ENCODE measurements at regions not wholly inside any gene's neighbourhood (a gene's known extent, or its start where the extent isn't known, plus 50 kb on each side); places are given as distances from the start of the nearest gene placed in this dataset.

DNA sequence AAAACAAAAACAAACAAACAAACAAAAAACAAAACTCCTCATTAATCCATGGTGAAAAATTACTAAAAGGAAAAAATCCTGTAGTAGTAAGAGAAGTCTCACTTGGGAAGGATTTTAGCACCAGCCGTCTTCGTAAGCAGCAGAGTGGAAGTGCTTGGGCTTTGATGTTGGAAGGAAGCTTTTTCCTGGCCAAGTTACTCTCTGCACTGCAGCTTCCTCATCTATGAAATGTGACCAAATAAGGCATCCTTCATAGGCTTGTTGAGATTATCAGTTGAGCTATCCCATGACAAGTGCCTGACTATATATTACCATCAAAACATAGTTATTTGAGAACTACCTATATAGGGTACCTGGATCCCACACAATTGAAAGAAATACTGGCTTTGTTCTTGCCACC lies 436.4 kb upstream of the ONECUT1 start:
- Mint-ChIP-seq H3K36me3 (ENCODE audit: low read depth) (no peaks in the 10 kb centered on the region), H3K27me3 (no peaks in the 10 kb centered on the region), H3K4me1 (ENCODE audit: low read depth) (no peaks in the 10 kb centered on the region), H3K27ac (no peak overlapping the region), H3K4me3 (no peak overlapping the region), H3K9me3 (no peaks in the 10 kb centered on the region)
- DNase-seq: no peak

DNA sequence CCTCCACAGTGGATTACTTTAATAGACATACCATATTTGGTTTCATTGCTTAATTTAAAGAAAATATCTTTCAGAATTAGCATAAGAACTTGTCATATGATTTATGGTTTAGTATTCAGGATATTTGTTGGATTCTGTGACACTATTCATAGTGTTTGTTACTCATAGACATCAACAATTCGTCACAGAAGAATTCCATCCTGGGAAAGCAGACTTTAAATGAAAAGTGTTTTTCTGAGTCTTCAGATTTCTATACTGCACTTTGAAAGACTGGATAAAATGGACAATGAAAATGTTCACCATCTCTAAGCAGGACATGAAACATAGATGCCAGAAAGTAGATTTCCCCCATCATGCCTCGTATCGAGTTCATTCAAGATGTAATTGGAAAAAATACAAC lies 435.6 kb upstream of the ONECUT1 start:
- no peaks in the 10 kb centered on the region for H3K36me3 Mint-ChIP-seq (ENCODE audit: low read depth)
- no peaks in the 10 kb centered on the region for H3K9me3 Mint-ChIP-seq
- no peak for DNase-seq
- H3K27ac Mint-ChIP-seq: no peak overlapping the region
- H3K4me3 Mint-ChIP-seq: no peak overlapping the region
- no peaks in the 10 kb centered on the region for H3K27me3 Mint-ChIP-seq
- H3K4me1 Mint-ChIP-seq (ENCODE audit: low read depth): no peaks in the 10 kb centered on the region

DNA sequence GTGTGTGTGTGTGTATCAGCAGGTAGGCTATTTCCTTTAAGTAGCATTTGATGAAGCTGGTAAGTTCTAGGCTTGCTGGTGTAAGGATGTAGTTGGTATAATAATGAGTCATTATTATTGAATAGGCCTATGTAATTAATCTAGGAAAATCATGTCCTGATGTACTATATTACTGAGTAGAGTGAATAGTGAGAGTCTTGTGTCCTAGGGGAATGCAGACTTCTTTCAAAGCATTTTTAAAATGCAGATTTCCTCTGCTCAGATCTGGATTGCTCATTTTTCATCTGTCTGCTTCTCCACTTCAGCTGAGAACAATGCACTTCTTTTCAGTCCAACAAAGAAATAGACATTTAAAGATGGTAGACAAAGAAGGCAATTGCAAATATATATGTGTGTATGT lies 434.2 kb upstream of the ONECUT1 start:
- no peaks in the 10 kb centered on the region for H3K27me3 Mint-ChIP-seq
- no peaks in the 10 kb centered on the region for H3K36me3 Mint-ChIP-seq (ENCODE audit: low read depth)
- H3K4me1 Mint-ChIP-seq (ENCODE audit: low read depth): no peaks in the 10 kb centered on the region
- DNase-seq: no peak
- H3K4me3 Mint-ChIP-seq: no peak overlapping the region
- no peaks in the 10 kb centered on the region for H3K9me3 Mint-ChIP-seq
- H3K27ac Mint-ChIP-seq: no peak overlapping the region

DNA sequence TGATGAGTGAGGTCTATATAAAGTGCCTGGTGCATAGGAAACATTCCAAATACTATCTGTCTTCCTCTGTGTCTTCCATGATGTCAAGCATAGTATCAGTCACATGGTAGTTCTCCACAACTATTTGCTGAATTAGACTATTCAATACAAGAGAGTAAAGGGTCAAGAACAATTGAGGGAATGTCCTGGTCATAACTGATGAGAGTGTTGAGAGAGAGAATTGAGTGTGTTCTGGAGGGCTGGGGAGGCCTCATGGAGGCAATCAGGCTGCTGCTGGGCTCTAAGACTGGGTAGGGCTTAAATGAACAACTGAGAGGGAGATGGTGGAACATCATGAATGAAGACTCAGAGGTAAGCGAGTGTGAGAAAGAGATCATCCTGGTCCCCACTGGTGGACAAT lies 433.7 kb upstream of the ONECUT1 start:
- Mint-ChIP-seq H3K4me3 (no peak overlapping the region), H3K36me3 (ENCODE audit: low read depth) (no peaks in the 10 kb centered on the region), H3K9me3 (no peaks in the 10 kb centered on the region), H3K27me3 (no peaks in the 10 kb centered on the region), H3K4me1 (ENCODE audit: low read depth) (no peaks in the 10 kb centered on the region), H3K27ac (no peak overlapping the region)
- no peak for DNase-seq

DNA sequence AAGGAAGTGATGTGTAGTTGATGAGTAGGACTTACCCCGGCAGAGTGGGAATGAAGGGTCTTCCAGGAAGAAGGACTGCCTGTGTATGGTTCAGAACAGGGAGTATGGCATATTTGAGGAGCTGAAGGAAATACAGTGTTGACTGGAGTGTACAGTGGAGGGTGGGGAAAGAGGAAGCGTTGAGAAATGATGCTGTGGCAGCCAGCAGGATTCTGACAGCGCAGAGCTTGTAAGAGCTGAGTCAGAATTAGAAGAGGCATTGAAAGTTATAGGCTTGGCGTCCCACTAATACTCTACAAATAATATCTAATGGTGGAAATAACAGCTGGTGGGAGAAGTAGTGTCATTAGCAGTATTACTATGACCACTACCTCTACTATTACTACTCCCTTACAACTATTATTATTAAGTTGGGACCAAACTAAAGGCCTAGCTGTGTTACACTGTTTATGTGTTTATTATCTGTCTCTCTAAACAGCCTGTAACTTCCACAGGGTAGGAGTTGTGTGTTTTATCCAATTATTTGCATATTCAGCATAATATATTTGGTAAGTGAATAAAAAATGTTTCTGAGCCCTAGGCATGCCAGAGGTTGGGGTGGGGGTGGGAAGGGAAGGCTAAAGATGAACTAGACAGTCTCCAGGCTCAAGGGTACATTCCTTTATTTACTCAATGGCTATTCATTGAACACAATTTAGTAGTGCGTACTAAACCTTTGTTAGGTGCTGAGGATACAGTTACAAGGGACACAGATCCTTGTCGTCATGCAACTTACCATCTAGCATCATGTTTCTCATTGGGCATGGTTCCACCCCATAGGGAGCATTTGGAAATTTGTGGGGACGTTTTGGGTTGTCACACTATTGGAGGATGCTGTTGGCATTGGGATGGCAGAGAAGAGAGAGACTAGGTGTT lies 428.8 kb upstream of the ONECUT1 start:
- DNase-seq: no peak
- Mint-ChIP-seq H3K36me3 (ENCODE audit: low read depth) (no peaks in the 10 kb centered on the region), H3K27me3 (no peaks in the 10 kb centered on the region), H3K4me1 (ENCODE audit: low read depth) (no peaks in the 10 kb centered on the region), H3K9me3 (no peaks in the 10 kb centered on the region), H3K27ac (no peak overlapping the region), H3K4me3 (no peak overlapping the region)

DNA sequence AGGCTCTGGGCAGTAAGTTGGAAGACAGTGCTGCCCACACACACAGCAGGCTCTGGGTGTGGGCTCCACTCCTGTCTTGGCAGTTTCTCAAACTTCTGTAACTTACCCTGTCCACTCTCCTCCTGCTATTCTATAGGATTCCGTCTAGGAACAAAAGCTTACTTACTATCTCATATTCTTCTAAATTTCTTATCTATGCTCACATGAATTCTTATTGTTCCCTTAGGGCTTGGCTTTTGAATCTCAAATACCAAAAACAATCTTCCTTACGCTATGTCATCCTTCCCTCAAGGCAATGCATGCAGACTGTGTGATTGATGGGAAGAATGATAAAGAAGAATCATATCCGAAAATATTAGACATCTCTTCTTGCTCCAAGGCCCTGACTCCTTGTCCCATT lies 425.9 kb upstream of the ONECUT1 start:
- no peak for DNase-seq
- Mint-ChIP-seq H3K27me3 (no peaks in the 10 kb centered on the region), H3K4me1 (ENCODE audit: low read depth) (no peaks in the 10 kb centered on the region), H3K36me3 (ENCODE audit: low read depth) (no peaks in the 10 kb centered on the region), H3K4me3 (no peak overlapping the region), H3K9me3 (no peaks in the 10 kb centered on the region), H3K27ac (no peak overlapping the region)

DNA sequence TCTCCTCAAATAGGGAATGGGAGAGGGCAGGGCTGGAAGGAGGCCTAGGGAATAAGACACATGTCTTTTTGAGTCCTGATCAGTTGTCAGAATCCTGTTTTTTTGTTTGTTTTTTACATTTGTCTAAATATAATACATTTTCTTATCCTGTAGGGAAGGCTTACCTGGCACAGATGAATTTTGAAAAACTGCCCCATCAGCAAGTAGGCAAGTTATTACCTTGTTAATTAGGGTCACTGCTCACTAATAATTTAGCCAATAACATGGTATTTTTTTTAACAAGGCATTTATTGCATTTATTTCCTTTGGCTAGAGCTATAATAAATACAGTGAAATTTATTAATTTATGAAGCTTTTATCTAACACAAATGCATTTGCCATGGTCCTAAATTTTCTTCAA lies 423.2 kb upstream of the ONECUT1 start:
- Mint-ChIP-seq H3K4me3 (no peak overlapping the region), H3K9me3 (no peaks in the 10 kb centered on the region), H3K27ac (no peak overlapping the region), H3K27me3 (no peaks in the 10 kb centered on the region), H3K4me1 (ENCODE audit: low read depth) (no peaks in the 10 kb centered on the region), H3K36me3 (ENCODE audit: low read depth) (no peaks in the 10 kb centered on the region)
- no peak for DNase-seq

DNA sequence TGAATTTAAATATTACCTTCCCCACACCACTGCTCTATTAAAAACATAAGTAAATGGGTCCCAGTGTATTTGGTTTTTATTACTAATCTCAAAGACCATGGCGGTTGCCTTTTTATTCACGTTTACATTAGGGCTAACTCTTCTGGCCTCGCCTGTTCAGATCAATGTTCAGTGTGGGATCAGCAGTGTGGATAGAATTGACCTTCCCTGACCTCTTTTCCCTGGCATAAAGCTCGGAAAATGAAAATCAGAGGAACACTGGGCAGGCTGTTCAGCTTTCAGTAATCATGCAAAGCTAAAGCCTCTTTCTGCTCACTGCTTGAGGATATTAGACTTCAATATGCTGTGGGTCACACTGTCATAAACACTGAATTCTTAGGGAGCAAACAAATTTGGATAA lies 422.6 kb upstream of the ONECUT1 start:
- Mint-ChIP-seq H3K27me3 (no peaks in the 10 kb centered on the region), H3K4me3 (no peak overlapping the region), H3K4me1 (ENCODE audit: low read depth) (no peaks in the 10 kb centered on the region), H3K9me3 (no peaks in the 10 kb centered on the region), H3K27ac (no peak overlapping the region), H3K36me3 (ENCODE audit: low read depth) (no peaks in the 10 kb centered on the region)
- no peak for DNase-seq

DNA sequence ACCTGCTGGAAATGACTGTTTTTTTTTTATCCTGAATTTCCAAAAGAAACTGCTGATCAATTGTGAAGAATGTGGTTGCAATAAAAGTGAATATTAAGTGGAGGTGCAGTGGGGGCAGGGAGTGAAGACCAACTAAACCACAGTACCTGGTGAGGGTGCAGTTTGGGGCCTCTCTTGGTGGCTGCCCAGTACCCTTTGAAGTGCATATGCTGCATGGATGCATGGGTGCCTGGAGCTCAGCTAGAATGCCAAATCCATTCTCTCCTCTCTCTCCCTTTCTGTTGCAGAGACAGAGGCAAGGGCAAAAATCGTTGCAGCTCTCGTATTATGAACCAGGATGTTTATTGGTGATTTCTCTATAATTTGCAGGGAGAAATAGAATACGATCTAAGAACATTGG lies 420.5 kb upstream of the ONECUT1 start:
- Mint-ChIP-seq H3K4me3 (no peak overlapping the region), H3K4me1 (ENCODE audit: low read depth) (no peaks in the 10 kb centered on the region), H3K9me3 (no peaks in the 10 kb centered on the region), H3K27ac (no peak overlapping the region), H3K36me3 (ENCODE audit: low read depth) (no peaks in the 10 kb centered on the region), H3K27me3 (no peaks in the 10 kb centered on the region)
- DNase-seq: no peak

DNA sequence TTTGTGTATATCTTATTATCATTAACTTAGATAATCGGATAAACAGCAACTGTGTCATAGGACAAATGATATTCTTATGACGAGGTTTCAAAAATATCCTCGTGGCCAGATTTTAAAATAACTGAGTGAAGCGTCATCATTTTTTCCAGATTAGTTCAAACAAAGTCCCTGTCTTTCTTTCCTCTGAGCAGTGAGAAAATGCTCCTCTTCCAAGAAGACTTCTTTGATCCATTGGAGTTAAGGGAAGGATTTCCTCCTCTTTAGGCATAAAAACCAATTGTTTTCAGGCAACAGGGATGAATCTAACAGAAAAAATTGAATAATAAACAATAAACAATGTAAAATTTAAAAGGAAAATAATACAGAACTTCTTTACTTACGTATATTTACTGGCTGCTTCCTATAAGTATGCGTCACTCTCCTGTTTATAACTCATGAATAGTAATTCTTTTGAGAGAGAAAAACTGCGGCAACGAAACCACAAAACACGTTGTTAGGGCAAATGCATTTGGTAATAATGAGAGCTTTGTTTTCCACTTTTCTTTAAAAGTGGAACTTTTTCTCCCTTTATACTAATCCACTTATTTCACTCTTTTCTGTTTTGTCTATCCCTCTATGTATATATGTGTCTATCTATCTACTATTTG lies 419.4 kb upstream of the ONECUT1 start:
- Mint-ChIP-seq H3K4me1 (ENCODE audit: low read depth) (no peaks in the 10 kb centered on the region), H3K4me3 (no peak overlapping the region), H3K27ac (no peak overlapping the region), H3K27me3 (no peaks in the 10 kb centered on the region), H3K9me3 (no peaks in the 10 kb centered on the region), H3K36me3 (ENCODE audit: low read depth) (no peaks in the 10 kb centered on the region)
- DNase-seq: no peak

DNA sequence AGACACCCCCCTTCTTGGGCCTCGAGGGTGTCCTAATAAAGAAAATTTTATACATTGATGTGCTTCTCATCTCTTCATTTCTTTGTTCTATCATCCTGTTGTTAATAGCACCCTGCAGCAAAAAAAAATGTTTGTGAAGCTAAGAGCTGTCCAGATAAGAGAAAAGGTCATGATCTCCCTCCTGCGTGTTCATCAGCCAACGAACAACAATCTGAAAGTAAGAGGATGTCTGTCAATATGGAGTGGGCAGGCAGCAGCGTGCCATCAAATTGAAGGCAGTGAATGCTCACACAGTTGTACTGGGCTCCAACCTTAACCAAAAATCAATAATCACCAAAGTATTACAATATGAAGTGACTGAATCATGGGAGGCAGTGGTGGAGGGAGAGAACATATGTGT lies 418.6 kb upstream of the ONECUT1 start:
- H3K27ac Mint-ChIP-seq: no peak overlapping the region
- DNase-seq: no peak
- no peak overlapping the region for H3K4me3 Mint-ChIP-seq
- no peaks in the 10 kb centered on the region for H3K4me1 Mint-ChIP-seq (ENCODE audit: low read depth)
- H3K27me3 Mint-ChIP-seq: peaks cover 5% of the 10 kb centered on the region
- no peaks in the 10 kb centered on the region for H3K9me3 Mint-ChIP-seq
- no peaks in the 10 kb centered on the region for H3K36me3 Mint-ChIP-seq (ENCODE audit: low read depth)

DNA sequence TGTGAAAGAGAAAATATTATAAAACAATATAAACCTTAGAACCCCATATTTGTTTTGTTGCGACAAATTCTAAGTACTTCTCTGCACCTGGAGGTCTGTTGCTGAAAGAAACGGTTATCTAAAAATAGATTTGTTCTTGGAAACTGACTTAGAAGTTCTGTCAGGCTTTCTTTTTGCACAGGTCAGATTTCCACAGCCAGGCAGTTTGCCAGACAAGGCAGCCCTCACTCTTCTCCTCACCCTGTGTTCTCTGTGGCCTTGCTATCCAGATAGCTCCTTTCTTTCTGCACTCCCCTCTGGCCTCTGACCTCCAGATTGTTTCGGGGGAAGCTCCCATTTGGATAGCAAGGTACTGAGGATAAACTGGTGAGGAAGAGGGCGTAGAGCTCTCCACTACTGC lies 413.3 kb upstream of the ONECUT1 start:
- H3K4me3 Mint-ChIP-seq: no peak overlapping the region
- no peaks in the 10 kb centered on the region for H3K36me3 Mint-ChIP-seq (ENCODE audit: low read depth)
- no peak for DNase-seq
- H3K9me3 Mint-ChIP-seq: no peaks in the 10 kb centered on the region
- H3K27me3 Mint-ChIP-seq: peaks cover 23% of the 10 kb centered on the region
- no peaks in the 10 kb centered on the region for H3K4me1 Mint-ChIP-seq (ENCODE audit: low read depth)
- no peak overlapping the region for H3K27ac Mint-ChIP-seq

DNA sequence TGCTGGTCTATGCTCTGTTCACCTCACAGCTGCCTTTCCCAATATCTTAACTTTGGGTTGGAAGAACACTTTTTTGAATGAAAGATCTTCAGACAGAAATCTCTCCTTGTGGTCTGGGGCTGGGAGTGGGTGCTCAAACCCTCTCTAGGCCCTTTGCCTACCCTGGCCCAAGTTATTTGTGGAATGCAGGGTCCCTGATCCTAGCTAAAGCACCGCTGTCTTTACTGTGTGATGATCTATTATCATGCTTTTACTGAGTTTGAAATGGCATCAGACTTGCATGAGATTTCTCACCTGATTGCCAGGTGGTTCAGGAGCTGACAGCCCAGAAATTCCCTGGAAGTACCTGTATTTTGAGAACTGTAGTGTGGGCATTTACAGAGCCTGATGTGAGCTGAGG lies 412.7 kb upstream of the ONECUT1 start:
- peaks cover 29% of the 10 kb centered on the region for H3K27me3 Mint-ChIP-seq
- no peak overlapping the region for H3K27ac Mint-ChIP-seq
- no peak for DNase-seq
- no peak overlapping the region for H3K4me3 Mint-ChIP-seq
- no peaks in the 10 kb centered on the region for H3K36me3 Mint-ChIP-seq (ENCODE audit: low read depth)
- no peaks in the 10 kb centered on the region for H3K4me1 Mint-ChIP-seq (ENCODE audit: low read depth)
- no peaks in the 10 kb centered on the region for H3K9me3 Mint-ChIP-seq

DNA sequence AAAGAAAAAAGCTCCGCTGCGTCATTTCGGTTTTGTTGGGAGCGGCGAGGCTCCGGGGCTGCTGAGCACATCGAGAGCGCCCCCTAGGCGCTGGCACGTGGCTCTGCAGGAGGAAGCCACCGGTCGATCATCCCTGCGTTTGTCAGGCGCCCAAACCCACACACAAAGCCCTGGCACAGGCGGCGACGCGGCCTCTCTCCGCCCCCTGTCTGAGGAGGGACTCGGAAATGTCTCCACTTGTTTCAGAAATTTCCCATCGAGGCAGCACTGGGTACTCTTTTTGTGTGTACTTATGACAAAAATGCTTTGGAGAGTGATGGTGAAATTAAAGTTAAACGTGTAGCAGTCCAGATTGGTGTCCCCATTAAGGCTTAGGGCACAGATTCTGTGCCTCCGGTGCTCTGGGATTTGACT lies 407.3 kb upstream of the ONECUT1 start:
- H3K27me3 Mint-ChIP-seq: peaks cover 32% of the 10 kb centered on the region
- peak; percentile 43 for DNase-seq
- H3K36me3 Mint-ChIP-seq (ENCODE audit: low read depth): no peaks in the 10 kb centered on the region
- no peak overlapping the region for H3K4me3 Mint-ChIP-seq
- no peak overlapping the region for H3K27ac Mint-ChIP-seq
- H3K9me3 Mint-ChIP-seq: no peaks in the 10 kb centered on the region
- peaks cover 6% of the 10 kb centered on the region for H3K4me1 Mint-ChIP-seq (ENCODE audit: low read depth)

DNA sequence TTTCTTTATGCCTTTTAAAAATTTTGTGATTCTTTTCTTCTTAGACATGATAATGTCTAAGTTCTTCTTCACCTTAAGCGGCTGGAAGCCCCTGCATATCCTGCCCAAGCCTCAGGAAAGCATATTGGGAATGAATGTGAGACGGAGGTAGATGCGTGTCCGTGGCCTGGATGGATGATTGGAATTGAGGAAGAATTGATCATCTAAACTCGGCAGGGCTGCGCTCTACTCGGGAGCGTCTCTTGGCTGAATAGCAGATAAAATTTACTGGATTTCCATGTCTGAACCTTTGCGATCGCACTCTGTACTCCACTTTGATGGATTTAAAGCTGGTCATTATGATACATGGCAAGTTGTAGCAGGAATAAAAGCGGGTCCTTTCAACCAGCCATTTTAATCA lies 406.7 kb upstream of the ONECUT1 start:
- Mint-ChIP-seq H3K4me3 (no peak overlapping the region), H3K9me3 (no peaks in the 10 kb centered on the region), H3K27me3 (peaks cover 32% of the 10 kb centered on the region), H3K36me3 (ENCODE audit: low read depth) (no peaks in the 10 kb centered on the region), H3K4me1 (ENCODE audit: low read depth) (peaks cover 6% of the 10 kb centered on the region), H3K27ac (no peak overlapping the region)
- no peak for DNase-seq
